ENCODE measurements at regions not wholly inside any gene's neighbourhood (a gene's known extent, or its start where the extent isn't known, plus 50 kb on each side); places are given as distances from the start of the nearest gene placed in this dataset.

GRCh38 chr7:19853261-19853832 is 79.9 kb upstream of the TMEM196 start:
- Histone ChIP-seq H3K9ac (ENCODE audit: low read depth in 2 of 2, low read length in 2 of 2) (no peak overlapping the region), H3K4me3 (no peak overlapping the region), H3K27me3 (no peaks in the 10 kb centered on the region), H3K4me1 (no peaks in the 10 kb centered on the region), H3K27ac (no peak overlapping the region), H3K36me3 (no peaks in the 10 kb centered on the region), H3K9me3 (no peaks in the 10 kb centered on the region)
- no peak for DNase-seq
- intact Hi-C loops (cut with DNase I), result no loop called here
- TF ChIP-seq CTCF (IDR thresholded peaks at IDR 0.05), result no peak

GRCh38 chr7:19852192-19852591 is 78.8 kb upstream of the TMEM196 start:
- DNase-seq, result no peak
- intact Hi-C loops (cut with DNase I), result no loop called here
- no peaks in the 10 kb centered on the region for H3K9me3 ChIP-seq

GRCh38 chr7:19851504-19851903 is 78.1 kb upstream of the TMEM196 start:
- H3K4me3 ChIP-seq, result no peak overlapping the region
- no peaks in the 10 kb centered on the region for H3K9me3 ChIP-seq
- TF ChIP-seq CTCF (IDR thresholded peaks at IDR 0.05), result no peak
- no peak overlapping the region for H3K9ac ChIP-seq (ENCODE audit: low read depth in 2 of 2, low read length in 2 of 2)
- DNase-seq, result no peak
- H3K27me3 ChIP-seq, result no peaks in the 10 kb centered on the region
- H3K4me1 ChIP-seq, result no peaks in the 10 kb centered on the region
- intact Hi-C loops (cut with DNase I), result no loop called here
- no peaks in the 10 kb centered on the region for H3K36me3 ChIP-seq
- H3K27ac ChIP-seq, result no peak overlapping the region

More at GRCh38 chr7:19852192-19852591, 78.8 kb upstream of the TMEM196 start:
- H3K36me3 ChIP-seq, result no peaks in the 10 kb centered on the region
- no peak overlapping the region for H3K27ac ChIP-seq
- no peak overlapping the region for H3K9ac ChIP-seq (ENCODE audit: low read depth in 2 of 2, low read length in 2 of 2)
- no peak for TF ChIP-seq CTCF (IDR thresholded peaks at IDR 0.05)
- no peaks in the 10 kb centered on the region for H3K27me3 ChIP-seq
- no peak overlapping the region for H3K4me3 ChIP-seq
- no peaks in the 10 kb centered on the region for H3K4me1 ChIP-seq

GRCh38 chr7:19834566-19834965 is 61.1 kb upstream of the TMEM196 start:
- no peak overlapping the region for H3K27ac ChIP-seq
- no peak overlapping the region for H3K9ac ChIP-seq (ENCODE audit: low read depth in 2 of 2, low read length in 2 of 2)
- TF ChIP-seq CTCF (IDR thresholded peaks at IDR 0.05), result no peak
- no peaks in the 10 kb centered on the region for H3K4me1 ChIP-seq
- DNase-seq, result no peak
- no peak overlapping the region for H3K4me3 ChIP-seq
- H3K9me3 ChIP-seq, result no peaks in the 10 kb centered on the region
- intact Hi-C loops (cut with DNase I), result no loop called here
- no peaks in the 10 kb centered on the region for H3K36me3 ChIP-seq
- no peaks in the 10 kb centered on the region for H3K27me3 ChIP-seq

GRCh38 chr7:19830604-19831003 is 57.2 kb upstream of the TMEM196 start:
- Histone ChIP-seq H3K36me3 (no peaks in the 10 kb centered on the region), H3K27ac (no peak overlapping the region), H3K9me3 (no peaks in the 10 kb centered on the region), H3K4me3 (no peak overlapping the region), H3K9ac (ENCODE audit: low read depth in 2 of 2, low read length in 2 of 2) (no peak overlapping the region), H3K4me1 (no peaks in the 10 kb centered on the region), H3K27me3 (no peaks in the 10 kb centered on the region)
- no peak for DNase-seq
- no peak for TF ChIP-seq CTCF (IDR thresholded peaks at IDR 0.05)
- intact Hi-C loops (cut with DNase I), result no loop called here
